OCI-LY3 (cell line): ENCODE measurements at regions not wholly inside any gene's neighbourhood (a gene's known extent, or its start where the extent isn't known, plus 50 kb on each side); places are given as distances from the start of the nearest gene placed in this dataset.

Source experiments
- H2AFZ ChIP-seq: fragments of 200-600, 300-600 bp; shearing (Covaris generic); 2 replicates; pipeline ENCODE4 v1.6.0; 2014; ENCODE audit warnings: antibody characterized with exemption, low read depth, low read length
- H3K27ac ChIP-seq: fragments of 200-600, 300-600 bp; sonication (generic); 2 replicates; pipeline ENCODE4 v1.5.1; 2014; ENCODE audit warnings: mild to moderate bottlenecking, low read length, moderate library complexity, mixed read lengths
- H3K27me3 ChIP-seq: fragments of 200-600, 300-600 bp; sonication (generic); 2 replicates; pipeline ENCODE4 v1.6.1; 2014; ENCODE audit warnings: low read depth, low read length, mixed read lengths
- H3K36me3 ChIP-seq: fragments of 200-600, 300-600 bp; sonication (generic); replicated peaks from 2 replicates; pipeline ENCODE3; 2014; ENCODE audit warnings: low read depth, low read length, mixed read lengths
- H3K4me1 ChIP-seq: fragments of 300-600, 200-600 bp; sonication (generic); 2 replicates; pipeline ENCODE4 v1.6.1; 2014; ENCODE audit warnings: low read length, mixed read lengths
- H3K4me2 ChIP-seq: fragments of 200-600, 300-600 bp; sonication (generic); 2 replicates; pipeline ENCODE4 v1.6.1; 2014; ENCODE audit warnings: low read length, mixed read lengths
- H3K4me3 ChIP-seq: fragments of 300-600, 200-600 bp; sonication (generic); 2 replicates; pipeline ENCODE4 v1.5.1; 2014; ENCODE audit warnings: antibody characterized with exemption, mild to moderate bottlenecking, low read length, moderate library complexity
- H3K79me2 ChIP-seq: fragments of 300-600, 200-600 bp; shearing (Covaris generic); 2 replicates; pipeline ENCODE4 v1.6.1; 2014; ENCODE audit warnings: mild to moderate bottlenecking, low read length, mixed read lengths
- H3K9ac ChIP-seq: fragments of 300-600, 200-600 bp; shearing (Covaris generic); 2 replicates; pipeline ENCODE4 v1.6.0; 2014; ENCODE audit warnings: mild to moderate bottlenecking, low read length, moderate library complexity
- H3K9me3 ChIP-seq: fragments of 200-600, 300-600 bp; shearing (Covaris generic); 2 replicates; pipeline ENCODE4 v1.6.1; 2014; ENCODE audit warnings: low read length, mixed read lengths; ENCODE audit not compliant: insufficient read depth
- H4K20me1 ChIP-seq: fragments of 200-600, 300-600 bp; sonication (generic); 2 replicates; pipeline ENCODE4 v1.6.1; 2016; ENCODE audit warnings: low read length, mixed read lengths; ENCODE audit not compliant: insufficient read depth
- EZH2phosphoT487 ChIP-seq: fragments of 200-600 bp; shearing (Covaris generic); IDR thresholded peaks from 2 replicates; pipeline ENCODE4 v1.6.1; 2018; ENCODE audit warnings: antibody characterized with exemption, mixed run types, low read depth
- TF ChIP-seq, protein P1 (sequence below): fragments of 200-600, 300-600 bp; sonication (generic); IDR thresholded peaks from 2 replicates; pipeline ENCODE4 v1.5.1; 2014; ENCODE audit warnings: antibody characterized with exemption, low read length, low read depth

- H4K20me1 ChIP-seq = no peaks in the 10 kb centered on the region
- TF ChIP-seq, protein P1, sequence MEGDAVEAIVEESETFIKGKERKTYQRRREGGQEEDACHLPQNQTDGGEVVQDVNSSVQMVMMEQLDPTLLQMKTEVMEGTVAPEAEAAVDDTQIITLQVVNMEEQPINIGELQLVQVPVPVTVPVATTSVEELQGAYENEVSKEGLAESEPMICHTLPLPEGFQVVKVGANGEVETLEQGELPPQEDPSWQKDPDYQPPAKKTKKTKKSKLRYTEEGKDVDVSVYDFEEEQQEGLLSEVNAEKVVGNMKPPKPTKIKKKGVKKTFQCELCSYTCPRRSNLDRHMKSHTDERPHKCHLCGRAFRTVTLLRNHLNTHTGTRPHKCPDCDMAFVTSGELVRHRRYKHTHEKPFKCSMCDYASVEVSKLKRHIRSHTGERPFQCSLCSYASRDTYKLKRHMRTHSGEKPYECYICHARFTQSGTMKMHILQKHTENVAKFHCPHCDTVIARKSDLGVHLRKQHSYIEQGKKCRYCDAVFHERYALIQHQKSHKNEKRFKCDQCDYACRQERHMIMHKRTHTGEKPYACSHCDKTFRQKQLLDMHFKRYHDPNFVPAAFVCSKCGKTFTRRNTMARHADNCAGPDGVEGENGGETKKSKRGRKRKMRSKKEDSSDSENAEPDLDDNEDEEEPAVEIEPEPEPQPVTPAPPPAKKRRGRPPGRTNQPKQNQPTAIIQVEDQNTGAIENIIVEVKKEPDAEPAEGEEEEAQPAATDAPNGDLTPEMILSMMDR = no peak
- no peak for TF ChIP-seq EZH2phosphoT487
- H3K4me2 ChIP-seq = no peak overlapping the region
- no peak overlapping the region for H3K4me3 ChIP-seq
- no peak overlapping the region for H2AFZ ChIP-seq
- H3K79me2 ChIP-seq = no peaks in the 10 kb centered on the region
- no peaks in the 10 kb centered on the region for H3K36me3 ChIP-seq
- H3K4me1 ChIP-seq = no peaks in the 10 kb centered on the region
- no peak overlapping the region for H3K9ac ChIP-seq
- H3K27me3 ChIP-seq = peaks cover 16% of the 10 kb centered on the region
- H3K9me3 ChIP-seq = no peaks in the 10 kb centered on the region
- no peak overlapping the region for H3K27ac ChIP-seq
Measured at GRCh38 chr11:70671611-70672010, 273.3 kb downstream of the CTTN start.

- Histone ChIP-seq H3K9ac (no peak overlapping the region), H3K36me3 (no peaks in the 10 kb centered on the region), H3K4me1 (no peaks in the 10 kb centered on the region), H4K20me1 (no peaks in the 10 kb centered on the region), H3K4me2 (no peak overlapping the region), H3K79me2 (no peaks in the 10 kb centered on the region), H2AFZ (no peak overlapping the region), H3K27me3 (peaks cover 19% of the 10 kb centered on the region), H3K27ac (no peak overlapping the region), H3K4me3 (no peak overlapping the region), H3K9me3 (no peaks in the 10 kb centered on the region)
- no peak for TF ChIP-seq EZH2phosphoT487
- TF ChIP-seq, protein P1 = no peak
Measured at GRCh38 chr11:70672991-70673653, 274.8 kb downstream of the CTTN start.

GRCh38 chr11:70674605-70675004 is 276.3 kb downstream of the CTTN start:
- Histone ChIP-seq H3K4me2 (no peak overlapping the region), H3K9ac (no peak overlapping the region), H3K9me3 (no peaks in the 10 kb centered on the region), H3K79me2 (no peaks in the 10 kb centered on the region), H3K36me3 (no peaks in the 10 kb centered on the region), H2AFZ (no peak overlapping the region), H3K27me3 (peaks cover 19% of the 10 kb centered on the region), H3K4me1 (no peaks in the 10 kb centered on the region), H3K4me3 (no peak overlapping the region), H4K20me1 (no peaks in the 10 kb centered on the region), H3K27ac (no peak overlapping the region)
- TF ChIP-seq, protein P1 = no peak
- no peak for TF ChIP-seq EZH2phosphoT487

GRCh38 chr11:70675697-70676374 is 277.5 kb downstream of the CTTN start:
- TF ChIP-seq EZH2phosphoT487 = no peak
- TF ChIP-seq, protein P1 = no peak
- Histone ChIP-seq H3K36me3 (no peaks in the 10 kb centered on the region), H3K27me3 (peaks cover 19% of the 10 kb centered on the region)

More at GRCh38 chr11:70675697-70676374, 277.5 kb downstream of the CTTN start:
- Histone ChIP-seq H3K9ac (no peak overlapping the region), H3K4me2 (no peak overlapping the region), H2AFZ (no peak overlapping the region), H3K79me2 (no peaks in the 10 kb centered on the region), H3K4me1 (no peaks in the 10 kb centered on the region), H3K9me3 (no peaks in the 10 kb centered on the region), H3K4me3 (no peak overlapping the region), H4K20me1 (no peaks in the 10 kb centered on the region), H3K27ac (no peak overlapping the region)
